Prostate gland (tissue), 2 donors: ENCODE measurements at regions not wholly inside any gene's neighbourhood (a gene's known extent, or its start where the extent isn't known, plus 50 kb on each side); places are given as distances from the start of the nearest gene placed in this dataset.

Experiments
- DNase-seq: peaks from one replicate; pipeline ENCODE4 v3.0.0-alpha.2; 2019; ENCODE audit warnings: low spot score
- H3K27ac ChIP-seq, 2 donors: fragments of 200-600 bp; sonication (generic); 2 replicates each; pipeline ENCODE4 v1.5.1; 2017 to 2019
- H3K27me3 ChIP-seq: fragments of 200-600 bp; sonication (generic); replicated peaks from 2 replicates; pipeline ENCODE4 v1.5.1; 2019; ENCODE audit not compliant: insufficient read depth
- H3K36me3 ChIP-seq, 2 donors: fragments of 200-600 bp; sonication (generic); 1 replicate in 1 of 2; 2 replicates in 1 of 2; pipeline versions ENCODE4 v1.5.1 to v1.8.1; 2017 to 2019
- H3K4me1 ChIP-seq: fragments of 200-600 bp; sonication (generic); replicated peaks from 2 replicates; pipeline ENCODE4 v1.5.1; 2019
- H3K4me3 ChIP-seq, 2 donors: fragments of 200-600 bp; sonication (generic); 2 replicates each; pipeline ENCODE4 v1.5.1; 2017 to 2019
- H3K9me3 ChIP-seq: fragments of 200-600 bp; sonication (generic); 2 replicates; pipeline ENCODE4 v1.5.1; 2017
- CTCF ChIP-seq, 4 experiments: fragments of 200-600 bp in 2 of 4; fragments of 450-650 bp in 2 of 4; sonication (generic) in 2 of 4; IDR thresholded peaks; 1 replicate in 3 of 4; 2 replicates in 1 of 4; pipeline ENCODE4 v1.5.1; 2016 to 2019; ENCODE audit warnings: antibody characterized with exemption in 4 of 4, mild to moderate bottlenecking in 2 of 4, moderate library complexity in 2 of 4
- POLR2A ChIP-seq: fragments of 450-650 bp; IDR thresholded peaks from one replicate; pipeline ENCODE4 v1.6.1; 2016; ENCODE audit warnings: antibody characterized with exemption, mild to moderate bottlenecking
- POLR2AphosphoS5 ChIP-seq: sonication (generic); formaldehyde crosslinking; IDR thresholded peaks from one replicate; pipeline ENCODE4 v1.6.1; 2017; ENCODE audit warnings: antibody characterized with exemption
- WGBS: methylation state at CpG from one replicate; pipeline ENCODE4 v1.1.5; 2018; 5-methylcytosine and 5-hydroxymethylcytosine counted together
- intact Hi-C: fragments of 100-400 bp; cut with DNase I; formaldehyde crosslinking; loops from one replicate; pipeline ENCODE4 v1.14.2; 2022

GRCh38 chr5:91963166-91963565 is 580.0 kb upstream of the ARRDC3 start:
- no peak for DNase-seq
- no peaks in the 10 kb centered on the region for H3K36me3 ChIP-seq
- no peak overlapping the region for H3K27ac ChIP-seq
- no peaks in the 10 kb centered on the region for H3K27me3 ChIP-seq
- TF ChIP-seq CTCF (IDR thresholded peaks at IDR 0.05) (no peak), POLR2A (no peak), POLR2AphosphoS5 (no peak)
- no peaks in the 10 kb centered on the region for H3K9me3 ChIP-seq
- no peak overlapping the region for H3K4me3 ChIP-seq
- no peaks in the 10 kb centered on the region for H3K4me1 ChIP-seq
- WGBS, result 98% methylated on average over 1 of the region's 1 CpG
- intact Hi-C loops, result no loop called here

GRCh38 chr5:91957666-91958065 is 574.5 kb upstream of the ARRDC3 start:
- Histone ChIP-seq H3K9me3 (no peaks in the 10 kb centered on the region), H3K4me1 (no peaks in the 10 kb centered on the region), H3K27ac (no peak overlapping the region), H3K27me3 (no peaks in the 10 kb centered on the region), H3K4me3 (no peak overlapping the region), H3K36me3 (no peaks in the 10 kb centered on the region)
- WGBS, result 89% methylated on average over 1 of the region's 1 CpG
- DNase-seq, result no peak
- TF ChIP-seq POLR2A (no peak), CTCF (IDR thresholded peaks at IDR 0.05) (no peak), POLR2AphosphoS5 (no peak)
- intact Hi-C loops, result no loop called here

GRCh38 chr5:91956738-91957137 is 573.6 kb upstream of the ARRDC3 start:
- Histone ChIP-seq H3K4me1 (no peaks in the 10 kb centered on the region), H3K9me3 (no peaks in the 10 kb centered on the region), H3K27ac (no peak overlapping the region), H3K36me3 (no peaks in the 10 kb centered on the region), H3K4me3 (no peak overlapping the region), H3K27me3 (no peaks in the 10 kb centered on the region)
- no peak for TF ChIP-seq POLR2A
- TF ChIP-seq POLR2AphosphoS5, result no peak
- TF ChIP-seq CTCF (IDR thresholded peaks at IDR 0.05), result no peak
- 100% methylated on average over 1 of the region's 1 CpG for WGBS
- no peak for DNase-seq
- intact Hi-C loops, result no loop called here

GRCh38 chr5:91955610-91956009 is 572.5 kb upstream of the ARRDC3 start:
- DNase-seq, result no peak
- Histone ChIP-seq H3K4me1 (no peaks in the 10 kb centered on the region), H3K27me3 (no peaks in the 10 kb centered on the region), H3K27ac (no peak overlapping the region), H3K9me3 (no peaks in the 10 kb centered on the region), H3K4me3 (no peak overlapping the region), H3K36me3 (no peaks in the 10 kb centered on the region)
- intact Hi-C loops, result no loop called here
- TF ChIP-seq CTCF (IDR thresholded peaks at IDR 0.05) (no peak), POLR2AphosphoS5 (no peak)
- WGBS, result 14% methylated on average over 2 of the region's 2 CpGs

- intact Hi-C loops, result no loop called here
- TF ChIP-seq POLR2A (no peak), POLR2AphosphoS5 (no peak), CTCF (IDR thresholded peaks at IDR 0.05) (no peak)
- DNase-seq, result no peak
Measured at GRCh38 chr5:91954136-91954535, 571.0 kb upstream of the ARRDC3 start.

More at GRCh38 chr5:91954136-91954535, 571.0 kb upstream of the ARRDC3 start:
- H3K4me3 ChIP-seq, result no peak overlapping the region
- H3K36me3 ChIP-seq, result no peaks in the 10 kb centered on the region
- H3K4me1 ChIP-seq, result no peaks in the 10 kb centered on the region
- H3K27ac ChIP-seq, result no peak overlapping the region
- H3K27me3 ChIP-seq, result no peaks in the 10 kb centered on the region
- no peaks in the 10 kb centered on the region for H3K9me3 ChIP-seq
